Bone marrow (tissue), 2 donors: ENCODE measurements at regions not wholly inside any gene's neighbourhood (a gene's known extent, or its start where the extent isn't known, plus 50 kb on each side); places are given as distances from the start of the nearest gene placed in this dataset.

Experiments
- DNase-seq, 2 donors: peaks; one replicate each; lab custom pipeline; 2025; lab: John Stamatoyannopoulos, UW

- no peak for DNase-seq
These were observed 152.8 kb upstream of the CST7 start for GRCh38 chr20:24796236-24796635.

DNA sequence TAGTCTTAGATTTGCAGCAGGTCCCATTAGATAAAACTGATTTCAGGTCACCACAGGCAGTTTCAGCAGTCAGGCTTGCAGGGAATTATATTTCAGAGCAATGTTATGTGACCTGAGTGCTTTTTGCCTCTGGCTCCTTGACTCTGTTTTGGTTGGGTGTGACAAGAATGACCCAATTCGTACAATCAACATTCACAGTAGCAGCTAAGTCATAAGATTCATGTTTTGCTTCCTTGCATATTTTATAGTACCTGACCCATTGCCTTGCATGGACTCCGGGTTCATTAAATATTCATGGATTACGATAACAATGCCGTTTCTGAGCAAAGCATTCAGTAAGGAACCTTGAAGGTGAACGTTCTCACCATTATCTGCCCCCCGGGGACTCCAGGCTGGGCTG is 152.0 kb upstream of the CST7 start:
- no peak for DNase-seq

DNA sequence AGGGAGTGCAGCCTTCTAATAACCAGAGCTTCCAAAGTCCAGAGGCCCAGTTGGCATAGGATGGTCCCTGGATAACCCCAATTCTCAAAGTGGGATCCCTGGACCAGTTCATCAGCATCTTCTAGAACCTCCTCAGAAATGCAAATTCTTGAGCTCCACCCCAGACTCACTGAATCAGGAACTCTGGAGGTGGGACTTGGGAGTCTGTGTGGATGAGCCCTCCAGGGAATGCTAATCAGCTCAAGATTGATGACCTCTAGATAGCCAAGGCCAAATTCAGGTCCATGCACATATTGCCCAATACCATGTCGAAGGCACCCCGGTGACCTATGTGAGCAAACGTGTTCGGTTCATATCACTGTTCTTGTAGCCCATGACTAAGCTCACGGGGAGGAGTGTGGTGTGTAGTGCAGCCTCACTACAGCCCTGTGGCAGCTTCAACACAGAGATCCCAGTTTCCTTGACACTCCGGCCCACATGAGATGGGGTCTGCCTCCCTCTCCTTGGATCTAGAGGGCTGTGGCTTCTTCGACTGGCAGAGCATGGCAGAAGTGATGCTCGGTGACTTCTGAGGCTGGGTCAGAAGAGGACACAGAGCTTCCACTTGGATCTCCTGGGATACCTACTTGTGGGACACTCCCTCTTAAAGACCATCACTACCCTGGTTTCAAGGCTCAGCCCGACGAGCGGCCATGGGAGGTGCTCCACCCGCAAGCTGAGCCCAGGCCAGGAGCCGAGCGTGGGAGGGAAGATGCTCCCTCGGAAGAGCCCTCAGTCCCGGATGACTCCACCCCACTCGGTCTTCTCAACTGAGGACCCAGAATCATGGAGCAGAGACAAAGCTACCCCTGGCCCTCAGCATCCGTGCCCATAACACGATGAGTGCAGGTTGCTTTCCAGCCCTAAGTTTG is 151.1 kb upstream of the CST7 start:
- no peak for DNase-seq

- no peak for DNase-seq
These were observed 150.0 kb upstream of the CST7 start for GRCh38 chr20:24798930-24799705.

DNA sequence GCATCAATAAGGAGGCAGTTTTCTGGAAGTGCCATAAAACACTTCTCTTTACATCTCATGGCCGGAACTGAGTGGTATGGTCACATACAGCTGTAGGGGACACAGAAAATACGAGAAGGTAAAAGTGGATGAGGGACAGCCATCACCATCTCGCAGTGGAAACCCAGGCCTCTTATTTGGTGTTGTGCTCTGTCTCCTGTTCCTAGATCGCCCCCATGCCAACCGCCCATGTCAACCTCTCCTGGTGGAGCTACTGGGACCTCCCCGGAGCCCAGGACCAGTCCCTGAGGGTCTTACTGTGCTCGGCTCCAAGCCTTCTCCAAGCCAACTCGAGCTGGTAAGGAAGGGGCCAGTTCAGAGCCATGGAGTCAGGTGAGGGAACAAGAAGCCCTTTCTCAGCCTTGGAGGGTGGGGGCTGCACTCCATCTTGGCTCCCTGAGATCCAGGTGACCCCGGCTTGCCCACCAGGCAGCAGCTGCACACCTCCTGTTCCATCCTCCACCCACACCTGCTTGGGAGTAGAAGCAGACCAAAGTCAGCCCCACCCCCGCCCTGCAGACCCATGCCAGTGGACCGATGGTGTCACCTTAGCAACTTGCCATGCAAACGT is 149.0 kb upstream of the CST7 start:
- DNase-seq = no peak

DNA sequence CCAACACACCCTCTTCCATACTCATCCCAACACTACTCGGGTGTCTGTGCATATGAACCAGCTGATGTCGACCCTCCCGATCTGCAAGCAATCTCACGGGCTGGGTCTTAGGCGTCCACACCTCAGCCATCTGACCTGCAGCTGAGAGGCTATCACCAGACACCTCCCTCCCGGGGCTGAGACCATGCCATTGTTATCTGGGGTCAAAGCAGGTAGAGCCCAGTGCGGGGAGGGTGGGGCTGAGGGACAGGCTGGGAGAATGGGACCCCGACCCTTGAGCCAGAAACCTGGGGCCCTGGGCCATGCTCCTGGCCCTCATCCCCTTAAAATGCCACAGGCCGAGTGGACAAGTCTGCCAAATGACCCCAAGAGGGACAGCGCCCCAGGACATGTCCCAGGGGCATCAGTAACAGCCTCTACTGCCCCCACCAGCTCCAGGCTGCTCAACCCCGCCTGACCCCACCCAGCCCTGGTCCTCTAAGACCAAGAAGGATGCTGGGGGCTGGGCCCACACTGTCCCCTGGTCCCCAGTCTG is 146.7 kb upstream of the CST7 start:
- no peak for DNase-seq

DNA sequence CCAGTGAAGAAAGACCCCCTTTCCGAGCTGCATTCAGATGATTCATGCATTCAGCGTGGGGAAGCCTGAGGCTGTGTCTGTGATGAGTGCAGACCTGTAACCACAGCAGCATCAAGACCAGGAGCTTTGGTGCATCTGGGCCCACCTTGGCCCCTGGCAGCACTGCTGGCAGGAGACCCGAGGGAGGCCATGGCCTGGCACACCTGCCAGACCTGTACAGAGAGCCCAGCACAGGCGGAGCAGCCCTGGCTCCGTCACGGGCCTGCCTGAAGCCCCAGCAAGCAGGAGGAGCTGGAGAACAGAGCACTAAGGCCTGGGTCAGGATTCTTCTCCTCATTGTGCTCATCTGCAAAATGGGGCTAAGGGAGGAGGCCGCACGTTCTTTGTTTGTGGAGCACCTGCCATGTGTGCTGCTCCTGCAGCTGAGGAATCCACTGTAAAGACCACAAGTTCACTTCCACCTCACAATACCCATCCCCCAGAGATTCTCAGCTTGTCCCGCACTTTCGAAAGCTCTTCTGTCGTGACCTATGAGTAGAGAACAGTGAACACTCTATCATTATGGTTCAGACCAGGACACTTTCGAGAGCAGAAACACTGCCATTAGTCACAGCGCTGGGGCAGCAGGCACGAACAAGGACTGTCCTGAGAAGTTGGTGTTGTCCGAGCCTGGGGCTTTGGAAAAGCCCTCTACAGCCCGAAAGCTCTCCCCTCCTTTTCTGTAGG is 144.4 kb upstream of the CST7 start:
- no peak for DNase-seq

- no peak for DNase-seq
These were observed 143.4 kb upstream of the CST7 start for GRCh38 chr20:24805456-24806238.

GRCh38 chr20:24806705-24807676 is 142.1 kb upstream of the CST7 start:
- DNase-seq = no peak

DNA sequence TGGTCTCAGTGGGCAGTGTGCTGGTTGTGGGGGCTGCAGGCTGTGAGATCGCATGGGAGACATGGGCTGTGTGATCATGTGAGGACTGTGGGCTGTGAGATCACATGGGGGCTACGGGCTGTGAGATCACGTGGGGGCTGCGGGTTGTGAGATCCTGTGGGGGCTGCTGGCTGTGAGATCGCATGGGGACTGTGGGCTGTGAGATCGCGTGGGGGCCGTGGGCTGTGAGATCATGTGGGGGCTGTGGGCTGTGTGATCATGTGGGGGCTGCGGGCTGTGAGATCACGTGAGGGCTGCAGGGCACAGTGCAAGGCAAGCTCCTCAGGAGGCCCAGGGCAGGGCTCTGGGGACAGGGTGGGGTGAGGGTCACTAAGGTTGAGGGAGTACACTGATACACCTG is 140.5 kb upstream of the CST7 start:
- DNase-seq = no peak

- DNase-seq = no peak
These were observed 139.5 kb upstream of the CST7 start for GRCh38 chr20:24809606-24810005.

GRCh38 chr20:24810676-24811407 is 138.2 kb upstream of the CST7 start:
- DNase-seq = no peak

DNA sequence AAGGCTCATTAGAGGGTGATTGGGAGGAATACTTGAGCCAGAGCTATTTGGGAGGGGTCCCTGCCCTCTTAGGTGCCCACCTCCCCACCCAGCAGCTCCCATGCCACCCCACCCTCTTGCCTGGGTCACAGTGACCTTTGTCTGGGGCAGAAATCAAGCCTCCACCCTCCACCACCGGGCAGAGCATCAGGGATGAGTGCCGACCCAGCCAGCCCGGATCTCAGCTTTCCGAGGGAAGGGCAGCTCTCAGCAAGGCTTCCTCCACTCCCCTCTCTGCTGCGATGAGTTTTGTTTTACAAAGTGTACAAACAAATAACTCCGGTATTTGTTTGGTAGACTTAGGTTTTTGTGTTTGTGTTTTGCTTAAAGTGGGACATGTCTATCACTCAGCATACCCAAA is 136.7 kb upstream of the CST7 start:
- no peak for DNase-seq

DNA sequence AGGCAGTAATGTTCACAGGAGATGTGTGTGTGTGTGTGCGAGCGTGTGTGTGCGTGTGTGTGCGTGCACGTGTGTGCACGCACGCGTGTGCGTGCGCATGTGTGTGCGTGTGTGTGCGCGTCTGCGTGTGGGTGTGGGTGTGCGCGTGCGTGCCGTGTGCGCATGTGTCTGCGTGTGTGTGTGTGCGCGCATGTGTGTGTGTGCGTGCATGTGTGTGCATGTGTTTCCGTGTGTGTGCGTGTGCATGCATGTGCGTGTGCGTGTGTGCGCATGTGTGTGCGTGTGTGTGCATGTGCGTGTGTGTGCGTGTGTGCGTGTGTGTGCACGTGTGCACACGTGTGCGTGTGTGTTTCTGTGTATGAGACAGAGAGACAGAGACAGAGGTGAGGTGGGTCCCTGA is 136.0 kb upstream of the CST7 start:
- DNase-seq = no peak

DNA sequence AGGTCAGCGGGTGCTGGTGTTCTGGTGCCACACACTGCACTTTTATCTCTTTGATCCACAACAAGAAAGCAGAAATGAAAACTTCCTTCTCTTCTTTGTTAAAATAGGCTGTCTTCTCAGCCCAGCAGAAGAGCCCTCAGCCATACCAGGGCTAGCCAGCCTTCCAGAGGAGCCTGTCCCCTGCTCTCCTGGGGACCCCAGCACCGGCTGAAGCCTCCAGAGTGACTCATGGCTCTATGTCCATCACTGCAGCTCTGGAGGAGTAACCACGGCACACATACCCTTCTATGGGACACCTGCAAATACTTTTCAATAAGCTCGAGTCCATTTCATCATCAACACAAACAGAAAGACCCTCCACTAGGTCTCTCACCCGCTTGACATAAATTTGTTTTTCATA is 135.6 kb upstream of the CST7 start:
- DNase-seq = no peak

- no peak for DNase-seq
These were observed 135.1 kb upstream of the CST7 start for GRCh38 chr20:24813936-24814335.

GRCh38 chr20:24814556-24815195 is 134.4 kb upstream of the CST7 start:
- no peak for DNase-seq

GRCh38 chr20:24815196-24815815 is 133.8 kb upstream of the CST7 start:
- no peak for DNase-seq
